ENCODE measurements at regions not wholly inside any gene's neighbourhood (a gene's known extent, or its start where the extent isn't known, plus 50 kb on each side); places are given as distances from the start of the nearest gene placed in this dataset.

DNA sequence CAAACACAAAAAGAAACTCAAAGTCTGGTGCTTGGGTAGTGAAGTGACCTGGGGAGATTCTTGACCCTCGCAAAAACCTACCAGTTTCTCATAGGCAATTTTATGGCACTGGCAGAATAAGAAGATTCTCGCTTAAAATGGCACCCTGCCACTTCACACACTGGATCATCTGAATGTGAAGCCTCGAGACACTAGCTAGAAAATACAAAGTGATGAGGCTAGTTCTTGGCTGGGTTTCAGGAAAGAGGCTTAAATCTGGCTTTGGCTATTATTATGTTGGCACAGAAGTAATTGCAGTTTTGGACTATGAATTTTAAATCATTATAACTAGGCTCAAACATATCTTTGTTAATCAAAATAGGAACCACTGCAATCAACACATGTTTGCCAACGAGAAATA lies 634.7 kb upstream of the BOD1L1 start:
- TF ChIP-seq, protein P1, sequence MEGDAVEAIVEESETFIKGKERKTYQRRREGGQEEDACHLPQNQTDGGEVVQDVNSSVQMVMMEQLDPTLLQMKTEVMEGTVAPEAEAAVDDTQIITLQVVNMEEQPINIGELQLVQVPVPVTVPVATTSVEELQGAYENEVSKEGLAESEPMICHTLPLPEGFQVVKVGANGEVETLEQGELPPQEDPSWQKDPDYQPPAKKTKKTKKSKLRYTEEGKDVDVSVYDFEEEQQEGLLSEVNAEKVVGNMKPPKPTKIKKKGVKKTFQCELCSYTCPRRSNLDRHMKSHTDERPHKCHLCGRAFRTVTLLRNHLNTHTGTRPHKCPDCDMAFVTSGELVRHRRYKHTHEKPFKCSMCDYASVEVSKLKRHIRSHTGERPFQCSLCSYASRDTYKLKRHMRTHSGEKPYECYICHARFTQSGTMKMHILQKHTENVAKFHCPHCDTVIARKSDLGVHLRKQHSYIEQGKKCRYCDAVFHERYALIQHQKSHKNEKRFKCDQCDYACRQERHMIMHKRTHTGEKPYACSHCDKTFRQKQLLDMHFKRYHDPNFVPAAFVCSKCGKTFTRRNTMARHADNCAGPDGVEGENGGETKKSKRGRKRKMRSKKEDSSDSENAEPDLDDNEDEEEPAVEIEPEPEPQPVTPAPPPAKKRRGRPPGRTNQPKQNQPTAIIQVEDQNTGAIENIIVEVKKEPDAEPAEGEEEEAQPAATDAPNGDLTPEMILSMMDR (conservative IDR thresholded peaks at IDR 0.05; ENCODE audit: low read depth, low read length): no peak
- TF ChIP-seq EZH2 (IDR thresholded peaks at IDR 0.05; ENCODE audit: low read length, unreplicated experiment) (no peak), EZH2phosphoT487 (IDR thresholded peaks at IDR 0.05; ENCODE audit: borderline replicate concordance, low read length) (no peak)
